ENCODE measurements at regions not wholly inside any gene's neighbourhood (a gene's known extent, or its start where the extent isn't known, plus 50 kb on each side); places are given as distances from the start of the nearest gene placed in this dataset.

DNA sequence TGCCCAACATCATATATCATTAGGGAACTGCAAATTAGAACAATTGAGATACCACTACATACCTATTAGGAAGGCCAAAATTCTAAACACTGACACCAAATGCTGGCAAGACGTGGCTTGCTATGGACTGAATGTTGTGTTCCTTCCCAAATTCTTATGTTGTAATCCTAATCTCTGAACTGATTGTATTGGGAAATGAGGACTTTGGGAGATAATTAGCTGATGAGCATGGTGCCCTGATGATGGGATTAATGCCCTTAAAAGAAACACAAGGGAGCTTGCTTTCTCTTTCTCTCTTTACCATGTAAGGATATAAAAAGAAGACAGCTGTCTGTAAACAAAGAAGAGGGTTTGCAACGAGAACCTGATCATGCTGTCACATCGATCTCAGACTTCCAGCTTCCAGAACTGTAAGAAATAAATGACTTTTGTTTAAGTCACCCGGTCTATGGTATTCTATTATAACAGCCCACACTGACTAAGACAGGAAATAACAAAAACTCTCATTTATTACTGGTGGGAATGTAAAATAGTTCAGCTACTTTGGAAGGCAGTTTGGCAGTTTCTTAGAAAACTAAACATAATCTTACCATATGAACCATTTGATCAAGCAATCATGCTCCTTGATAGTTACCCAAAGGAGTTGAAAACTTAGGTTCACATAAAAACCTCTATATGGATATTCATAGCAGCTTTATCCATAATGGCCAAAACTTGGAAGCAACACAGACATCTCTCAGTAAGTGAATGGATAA is 458.3 kb upstream of the CBLB start:
- H3K4me3 ChIP-seq (replicated peaks; ENCODE audit: insufficient read depth, low read length) = no peak overlapping the region
- no peak for DNase-seq (ENCODE audit: low read depth in 1 of 2, low spot score in 1 of 2)
- TF ChIP-seq POLR2AphosphoS5 (IDR thresholded peaks at IDR 0.05; ENCODE audit: low read depth) = no peak
- no peak overlapping the region for H3K27ac ChIP-seq (replicated peaks)
- no peaks in the 10 kb centered on the region for H3K27me3 ChIP-seq (ENCODE audit: insufficient read depth, poor library complexity, severe bottlenecking)

DNA sequence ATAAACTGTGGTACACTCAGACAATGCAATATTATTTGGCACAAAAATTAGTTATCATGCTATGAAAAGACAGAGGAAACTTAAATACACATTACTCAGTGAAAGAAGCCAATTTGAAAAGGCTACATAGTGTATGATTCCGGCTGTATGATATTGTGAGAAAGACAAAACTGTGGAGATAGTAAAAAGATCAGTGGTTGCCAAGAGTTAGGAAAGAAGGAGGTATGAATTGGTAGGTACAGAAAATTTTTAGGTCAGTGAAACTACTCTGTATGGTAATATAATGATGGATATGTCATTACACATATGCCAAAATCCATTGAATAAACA is 458.8 kb upstream of the CBLB start:
- TF ChIP-seq POLR2AphosphoS5 (IDR thresholded peaks at IDR 0.05; ENCODE audit: low read depth) (no peak), SPI1 (IDR thresholded peaks at IDR 0.05; ENCODE audit: borderline replicate concordance, low read depth) (no peak), GABPA (IDR thresholded peaks at IDR 0.05; ENCODE audit: low read depth) (no peak)
- TF ChIP-seq, protein P1, sequence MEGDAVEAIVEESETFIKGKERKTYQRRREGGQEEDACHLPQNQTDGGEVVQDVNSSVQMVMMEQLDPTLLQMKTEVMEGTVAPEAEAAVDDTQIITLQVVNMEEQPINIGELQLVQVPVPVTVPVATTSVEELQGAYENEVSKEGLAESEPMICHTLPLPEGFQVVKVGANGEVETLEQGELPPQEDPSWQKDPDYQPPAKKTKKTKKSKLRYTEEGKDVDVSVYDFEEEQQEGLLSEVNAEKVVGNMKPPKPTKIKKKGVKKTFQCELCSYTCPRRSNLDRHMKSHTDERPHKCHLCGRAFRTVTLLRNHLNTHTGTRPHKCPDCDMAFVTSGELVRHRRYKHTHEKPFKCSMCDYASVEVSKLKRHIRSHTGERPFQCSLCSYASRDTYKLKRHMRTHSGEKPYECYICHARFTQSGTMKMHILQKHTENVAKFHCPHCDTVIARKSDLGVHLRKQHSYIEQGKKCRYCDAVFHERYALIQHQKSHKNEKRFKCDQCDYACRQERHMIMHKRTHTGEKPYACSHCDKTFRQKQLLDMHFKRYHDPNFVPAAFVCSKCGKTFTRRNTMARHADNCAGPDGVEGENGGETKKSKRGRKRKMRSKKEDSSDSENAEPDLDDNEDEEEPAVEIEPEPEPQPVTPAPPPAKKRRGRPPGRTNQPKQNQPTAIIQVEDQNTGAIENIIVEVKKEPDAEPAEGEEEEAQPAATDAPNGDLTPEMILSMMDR (IDR thresholded peaks at IDR 0.05; ENCODE audit: insufficient read depth, low read length) = no peak
- TF ChIP-seq, protein P2, sequence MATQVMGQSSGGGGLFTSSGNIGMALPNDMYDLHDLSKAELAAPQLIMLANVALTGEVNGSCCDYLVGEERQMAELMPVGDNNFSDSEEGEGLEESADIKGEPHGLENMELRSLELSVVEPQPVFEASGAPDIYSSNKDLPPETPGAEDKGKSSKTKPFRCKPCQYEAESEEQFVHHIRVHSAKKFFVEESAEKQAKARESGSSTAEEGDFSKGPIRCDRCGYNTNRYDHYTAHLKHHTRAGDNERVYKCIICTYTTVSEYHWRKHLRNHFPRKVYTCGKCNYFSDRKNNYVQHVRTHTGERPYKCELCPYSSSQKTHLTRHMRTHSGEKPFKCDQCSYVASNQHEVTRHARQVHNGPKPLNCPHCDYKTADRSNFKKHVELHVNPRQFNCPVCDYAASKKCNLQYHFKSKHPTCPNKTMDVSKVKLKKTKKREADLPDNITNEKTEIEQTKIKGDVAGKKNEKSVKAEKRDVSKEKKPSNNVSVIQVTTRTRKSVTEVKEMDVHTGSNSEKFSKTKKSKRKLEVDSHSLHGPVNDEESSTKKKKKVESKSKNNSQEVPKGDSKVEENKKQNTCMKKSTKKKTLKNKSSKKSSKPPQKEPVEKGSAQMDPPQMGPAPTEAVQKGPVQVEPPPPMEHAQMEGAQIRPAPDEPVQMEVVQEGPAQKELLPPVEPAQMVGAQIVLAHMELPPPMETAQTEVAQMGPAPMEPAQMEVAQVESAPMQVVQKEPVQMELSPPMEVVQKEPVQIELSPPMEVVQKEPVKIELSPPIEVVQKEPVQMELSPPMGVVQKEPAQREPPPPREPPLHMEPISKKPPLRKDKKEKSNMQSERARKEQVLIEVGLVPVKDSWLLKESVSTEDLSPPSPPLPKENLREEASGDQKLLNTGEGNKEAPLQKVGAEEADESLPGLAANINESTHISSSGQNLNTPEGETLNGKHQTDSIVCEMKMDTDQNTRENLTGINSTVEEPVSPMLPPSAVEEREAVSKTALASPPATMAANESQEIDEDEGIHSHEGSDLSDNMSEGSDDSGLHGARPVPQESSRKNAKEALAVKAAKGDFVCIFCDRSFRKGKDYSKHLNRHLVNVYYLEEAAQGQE (IDR thresholded peaks at IDR 0.05; ENCODE audit: insufficient replicate concordance, low read depth) = no peak
- no peak overlapping the region for H3K27ac ChIP-seq (replicated peaks)
- DNase-seq (ENCODE audit: low read depth in 1 of 2, low spot score in 1 of 2) = no peak
- no peak overlapping the region for H3K4me3 ChIP-seq (replicated peaks; ENCODE audit: insufficient read depth, low read length)
- H3K27me3 ChIP-seq (ENCODE audit: insufficient read depth, poor library complexity, severe bottlenecking) = no peaks in the 10 kb centered on the region

GRCh38 chr3:106328224-106328623 is 459.4 kb upstream of the CBLB start:
- TF ChIP-seq, protein P2 (IDR thresholded peaks at IDR 0.05; ENCODE audit: insufficient replicate concordance, low read depth) = no peak
- no peak overlapping the region for H3K27ac ChIP-seq (replicated peaks)
- no peak for DNase-seq (ENCODE audit: low read depth in 1 of 2, low spot score in 1 of 2)
- H3K4me3 ChIP-seq (replicated peaks; ENCODE audit: insufficient read depth, low read length) = no peak overlapping the region
- no peaks in the 10 kb centered on the region for H3K27me3 ChIP-seq (ENCODE audit: insufficient read depth, poor library complexity, severe bottlenecking)

DNA sequence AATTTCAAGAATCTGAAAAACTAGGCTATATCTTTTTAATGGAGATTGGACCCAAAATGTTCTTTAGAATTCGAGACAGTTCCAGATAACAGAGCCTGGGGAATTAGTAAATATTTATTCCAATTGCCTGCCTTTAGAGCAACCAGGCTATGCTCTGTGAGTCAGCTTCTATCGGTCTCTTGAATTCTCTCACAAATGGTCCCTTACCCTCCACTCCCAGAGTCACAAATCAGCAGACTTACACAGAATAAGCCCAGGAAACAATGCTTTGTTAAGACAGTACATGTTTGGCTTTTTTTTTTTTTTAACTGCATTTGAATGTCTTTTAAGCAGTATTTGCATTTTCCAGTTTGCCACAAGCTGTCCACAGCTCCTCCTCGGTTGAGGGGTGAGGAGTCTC is 460.7 kb upstream of the CBLB start:
- Histone ChIP-seq H3K27me3 (ENCODE audit: insufficient read depth, poor library complexity, severe bottlenecking) (no peaks in the 10 kb centered on the region), H3K4me3 (replicated peaks; ENCODE audit: insufficient read depth, low read length) (no peak overlapping the region), H3K27ac (replicated peaks) (no peak overlapping the region)
- DNase-seq (ENCODE audit: low read depth in 1 of 2, low spot score in 1 of 2) = no peak
- TF ChIP-seq SPI1 (IDR thresholded peaks at IDR 0.05; ENCODE audit: borderline replicate concordance, low read depth) (no peak), POLR2AphosphoS5 (IDR thresholded peaks at IDR 0.05; ENCODE audit: low read depth) (no peak), GABPA (IDR thresholded peaks at IDR 0.05; ENCODE audit: low read depth) (no peak)
- TF ChIP-seq, protein P1 (IDR thresholded peaks at IDR 0.05; ENCODE audit: insufficient read depth, low read length) = no peak
- TF ChIP-seq, protein P2 (IDR thresholded peaks at IDR 0.05; ENCODE audit: insufficient replicate concordance, low read depth) = no peak

Measured in HL-60 (cell line).